PC-9 (cell line): ENCODE measurements at regions not wholly inside any gene's neighbourhood (a gene's known extent, or its start where the extent isn't known, plus 50 kb on each side); places are given as distances from the start of the nearest gene placed in this dataset.

Source experiments
- EZH2 ChIP-seq: fragments of 200-600 bp; sonication (generic); IDR thresholded peaks from 2 replicates; pipeline ENCODE4 v1.8.0; 2017; ENCODE audit warnings: antibody characterized with exemption, low read depth
- TF ChIP-seq, protein P1 (sequence below): fragments of 200-600 bp; sonication (generic); conservative IDR thresholded peaks from 2 replicates; pipeline ENCODE4 v1.6.1; 2017; ENCODE audit warnings: mixed run types, antibody characterized with exemption, mild to moderate bottlenecking, moderate library complexity

DNA sequence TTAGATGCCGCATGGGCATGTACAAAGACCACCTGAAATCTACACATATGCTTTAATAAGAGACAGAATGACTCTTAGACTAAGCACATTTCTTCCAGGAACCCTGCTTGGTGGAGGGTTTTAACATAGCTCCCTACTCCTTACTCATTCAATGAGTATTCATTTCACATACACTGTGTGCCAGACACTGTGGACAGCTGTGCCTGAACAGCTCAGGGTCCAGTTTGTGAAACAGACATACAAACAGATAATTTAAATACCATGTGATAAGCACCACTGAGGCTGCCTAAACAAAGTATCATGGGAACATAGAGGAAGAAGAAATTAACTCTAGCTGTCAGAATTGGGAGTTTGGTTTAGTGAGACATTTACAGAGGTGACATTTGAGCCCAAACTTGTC, 65.2 kb upstream of the ITPRID1 start:
- TF ChIP-seq, protein P1, sequence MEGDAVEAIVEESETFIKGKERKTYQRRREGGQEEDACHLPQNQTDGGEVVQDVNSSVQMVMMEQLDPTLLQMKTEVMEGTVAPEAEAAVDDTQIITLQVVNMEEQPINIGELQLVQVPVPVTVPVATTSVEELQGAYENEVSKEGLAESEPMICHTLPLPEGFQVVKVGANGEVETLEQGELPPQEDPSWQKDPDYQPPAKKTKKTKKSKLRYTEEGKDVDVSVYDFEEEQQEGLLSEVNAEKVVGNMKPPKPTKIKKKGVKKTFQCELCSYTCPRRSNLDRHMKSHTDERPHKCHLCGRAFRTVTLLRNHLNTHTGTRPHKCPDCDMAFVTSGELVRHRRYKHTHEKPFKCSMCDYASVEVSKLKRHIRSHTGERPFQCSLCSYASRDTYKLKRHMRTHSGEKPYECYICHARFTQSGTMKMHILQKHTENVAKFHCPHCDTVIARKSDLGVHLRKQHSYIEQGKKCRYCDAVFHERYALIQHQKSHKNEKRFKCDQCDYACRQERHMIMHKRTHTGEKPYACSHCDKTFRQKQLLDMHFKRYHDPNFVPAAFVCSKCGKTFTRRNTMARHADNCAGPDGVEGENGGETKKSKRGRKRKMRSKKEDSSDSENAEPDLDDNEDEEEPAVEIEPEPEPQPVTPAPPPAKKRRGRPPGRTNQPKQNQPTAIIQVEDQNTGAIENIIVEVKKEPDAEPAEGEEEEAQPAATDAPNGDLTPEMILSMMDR: no peak
- no peak for TF ChIP-seq EZH2
